Thoracic aorta (tissue), 2 donors: ENCODE measurements at regions not wholly inside any gene's neighbourhood (a gene's known extent, or its start where the extent isn't known, plus 50 kb on each side); places are given as distances from the start of the nearest gene placed in this dataset.

Experiments used
- ATAC-seq: fragments of 150-250 bp; one replicate; pipeline ENCODE4 v1.8.0; 2017; ENCODE audit warnings: low read depth; ENCODE audit not compliant: insufficient number of reproducible peaks, low FRiP score
- DNase-seq: peaks from one replicate; pipeline ENCODE4 v3.0.0-alpha.2; 2020; ENCODE audit warnings: low spot score
- H3K27ac ChIP-seq, 2 donors: fragments of 200-600 bp; sonication (generic); 1 replicate in 1 of 2; 2 replicates in 1 of 2; pipeline ENCODE4 v1.5.1; 2016; ENCODE audit warnings: mild to moderate bottlenecking in 2 of 2, moderate library complexity in 2 of 2
- H3K27me3 ChIP-seq: fragments of 200-600 bp; sonication (generic); replicated peaks from 2 replicates; pipeline ENCODE4 v1.6.0; 2016; ENCODE audit warnings: mild to moderate bottlenecking; ENCODE audit not compliant: insufficient read depth
- H3K36me3 ChIP-seq: fragments of 200-600 bp; sonication (generic); one replicate; pipeline ENCODE4 v1.5.1; 2016
- H3K4me1 ChIP-seq, 2 donors: fragments of 200-600 bp; sonication (generic); 1 replicate in 1 of 2; 2 replicates in 1 of 2; pipeline versions ENCODE4 v1.5.1 to v1.6.0; 2016; ENCODE audit warnings: low read depth in 2 of 2, mild to moderate bottlenecking in 1 of 2; ENCODE audit not compliant: control insufficient read depth in 1 of 2
- H3K4me3 ChIP-seq: fragments of 200-600 bp; sonication (generic); 2 replicates; pipeline ENCODE4 v1.5.1; 2016; ENCODE audit warnings: mild to moderate bottlenecking
- H3K9me3 ChIP-seq: fragments of 200-600 bp; sonication (generic); 2 replicates; pipeline ENCODE4 v1.5.1; 2016
- TF ChIP-seq, protein P1 (sequence below): fragments of 200-600 bp; sonication (generic); IDR thresholded peaks from one replicate; pipeline ENCODE4 v1.5.1; 2019; ENCODE audit warnings: antibody characterized with exemption

GRCh38 chr12:114226241-114226928 is 179.6 kb downstream of the TBX5 start:
- ATAC-seq: no peak
- TF ChIP-seq, protein P1, sequence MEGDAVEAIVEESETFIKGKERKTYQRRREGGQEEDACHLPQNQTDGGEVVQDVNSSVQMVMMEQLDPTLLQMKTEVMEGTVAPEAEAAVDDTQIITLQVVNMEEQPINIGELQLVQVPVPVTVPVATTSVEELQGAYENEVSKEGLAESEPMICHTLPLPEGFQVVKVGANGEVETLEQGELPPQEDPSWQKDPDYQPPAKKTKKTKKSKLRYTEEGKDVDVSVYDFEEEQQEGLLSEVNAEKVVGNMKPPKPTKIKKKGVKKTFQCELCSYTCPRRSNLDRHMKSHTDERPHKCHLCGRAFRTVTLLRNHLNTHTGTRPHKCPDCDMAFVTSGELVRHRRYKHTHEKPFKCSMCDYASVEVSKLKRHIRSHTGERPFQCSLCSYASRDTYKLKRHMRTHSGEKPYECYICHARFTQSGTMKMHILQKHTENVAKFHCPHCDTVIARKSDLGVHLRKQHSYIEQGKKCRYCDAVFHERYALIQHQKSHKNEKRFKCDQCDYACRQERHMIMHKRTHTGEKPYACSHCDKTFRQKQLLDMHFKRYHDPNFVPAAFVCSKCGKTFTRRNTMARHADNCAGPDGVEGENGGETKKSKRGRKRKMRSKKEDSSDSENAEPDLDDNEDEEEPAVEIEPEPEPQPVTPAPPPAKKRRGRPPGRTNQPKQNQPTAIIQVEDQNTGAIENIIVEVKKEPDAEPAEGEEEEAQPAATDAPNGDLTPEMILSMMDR: no peak

DNA sequence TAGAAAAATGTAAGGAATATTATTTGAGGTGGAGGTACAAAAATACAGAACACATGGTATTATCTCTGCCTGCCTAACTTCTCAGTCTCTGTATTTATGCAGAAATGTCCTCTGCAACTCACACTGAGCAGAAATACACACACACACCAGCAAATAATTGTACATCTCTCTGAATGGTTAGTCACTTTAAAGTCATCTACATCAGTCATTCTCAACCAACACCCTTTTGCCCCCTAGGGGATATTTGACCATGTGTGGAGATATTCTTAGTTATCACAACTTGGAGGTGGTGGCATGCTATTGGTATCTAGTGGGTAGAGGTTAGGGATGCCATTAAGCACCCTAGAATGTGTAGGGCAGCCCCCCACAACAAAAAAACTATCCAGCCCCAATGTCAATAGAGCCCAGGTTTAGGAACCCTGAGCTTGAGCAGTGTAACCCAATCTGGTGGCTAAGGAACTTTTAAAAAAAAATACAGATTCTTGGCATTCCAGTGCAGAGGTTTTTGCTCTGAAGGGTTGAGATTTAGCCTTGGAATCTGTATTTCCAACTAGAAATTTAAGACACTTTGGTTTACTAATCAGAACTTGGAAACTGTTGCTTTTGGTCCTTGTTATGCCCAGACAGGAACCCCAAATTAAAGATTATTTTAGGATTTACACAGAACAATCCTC is 183.8 kb downstream of the TBX5 start:
- no peak for ATAC-seq
- Histone ChIP-seq H3K4me1 (no peaks in the 10 kb centered on the region), H3K4me3 (no peak overlapping the region), H3K9me3 (no peaks in the 10 kb centered on the region), H3K36me3 (no peaks in the 10 kb centered on the region), H3K27ac (no peak overlapping the region), H3K27me3 (no peaks in the 10 kb centered on the region)
- TF ChIP-seq, protein P1: no peak
- DNase-seq: no peak

More at GRCh38 chr12:114226241-114226928, 179.6 kb downstream of the TBX5 start:
- Histone ChIP-seq H3K27ac (no peak overlapping the region), H3K4me1 (no peaks in the 10 kb centered on the region), H3K27me3 (no peaks in the 10 kb centered on the region), H3K9me3 (no peaks in the 10 kb centered on the region), H3K4me3 (no peak overlapping the region), H3K36me3 (no peaks in the 10 kb centered on the region)
- DNase-seq: no peak

DNA sequence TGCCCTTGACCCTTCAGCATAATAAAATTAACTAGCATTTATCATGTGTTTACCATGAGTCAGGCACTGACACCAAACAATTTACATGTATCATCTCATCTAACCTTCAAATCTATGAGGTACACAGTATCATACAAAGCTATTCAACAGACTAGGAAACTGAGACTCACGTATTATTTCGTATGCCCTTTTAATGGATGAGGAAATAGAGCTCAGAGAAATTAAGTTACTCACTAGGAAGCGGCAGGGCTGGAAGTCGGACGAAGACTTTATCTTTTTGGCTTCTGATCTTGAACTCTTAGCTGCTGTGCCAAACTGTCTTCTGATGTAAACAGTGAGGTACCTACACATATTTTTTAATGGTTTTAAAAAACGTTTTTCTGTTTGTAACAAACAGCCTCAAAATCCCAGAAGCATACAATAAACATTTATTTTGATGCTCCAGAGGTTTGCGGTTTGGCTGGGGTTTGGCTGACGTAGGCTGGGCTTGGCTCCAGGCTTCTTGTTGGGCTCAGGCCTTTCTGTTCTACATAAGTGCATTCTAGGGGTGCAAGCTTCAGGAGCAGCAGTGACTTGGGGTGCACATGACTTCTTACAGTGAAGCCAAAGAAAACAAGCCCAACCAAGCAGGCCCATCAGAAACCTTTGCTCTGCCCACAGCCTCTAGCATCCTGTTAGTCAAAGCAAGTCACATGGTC is 184.7 kb downstream of the TBX5 start:
- ATAC-seq: no peak
- no peak for DNase-seq
- no peak overlapping the region for H3K4me3 ChIP-seq
- H3K27me3 ChIP-seq: no peaks in the 10 kb centered on the region
- H3K4me1 ChIP-seq: no peaks in the 10 kb centered on the region
- no peaks in the 10 kb centered on the region for H3K36me3 ChIP-seq
- no peak overlapping the region for H3K27ac ChIP-seq
- TF ChIP-seq, protein P1: no peak
- H3K9me3 ChIP-seq: no peaks in the 10 kb centered on the region

DNA sequence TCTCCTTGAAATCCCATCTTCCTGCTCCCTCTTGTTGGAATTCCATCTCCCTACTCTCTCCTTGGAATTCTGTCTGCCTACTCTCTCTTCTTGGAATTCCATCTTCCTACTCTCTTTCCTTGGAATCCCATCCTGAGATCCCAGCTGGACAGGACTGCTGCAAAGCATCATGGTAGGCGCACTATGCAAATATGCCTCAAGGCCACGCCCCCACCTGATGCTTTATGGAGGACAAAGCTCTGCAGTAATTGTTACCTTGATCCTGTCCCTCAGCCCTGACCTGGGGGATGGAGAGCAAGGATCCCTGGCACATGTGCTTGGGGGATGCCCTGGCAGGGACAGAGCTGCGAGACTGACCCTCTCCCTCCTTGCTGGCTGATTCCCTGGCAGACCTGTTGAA is 185.6 kb downstream of the TBX5 start:
- ATAC-seq (no peak), DNase-seq (no peak)
- H3K36me3 ChIP-seq: no peaks in the 10 kb centered on the region
- no peak overlapping the region for H3K4me3 ChIP-seq
- no peaks in the 10 kb centered on the region for H3K27me3 ChIP-seq
- no peaks in the 10 kb centered on the region for H3K4me1 ChIP-seq
- H3K9me3 ChIP-seq: no peaks in the 10 kb centered on the region
- no peak overlapping the region for H3K27ac ChIP-seq
- TF ChIP-seq, protein P1: no peak

- H3K9me3 ChIP-seq: no peaks in the 10 kb centered on the region
- H3K4me1 ChIP-seq: no peaks in the 10 kb centered on the region
- H3K4me3 ChIP-seq: no peak overlapping the region
- DNase-seq (no peak), ATAC-seq (no peak)
- H3K36me3 ChIP-seq: no peaks in the 10 kb centered on the region
- H3K27ac ChIP-seq: no peak overlapping the region
- no peaks in the 10 kb centered on the region for H3K27me3 ChIP-seq
- TF ChIP-seq, protein P1: no peak
These were observed 187.8 kb downstream of the TBX5 start for GRCh38 chr12:114218136-114218535.
